Lower leg skin (tissue), 4 donors: ENCODE measurements at regions not wholly inside any gene's neighbourhood (a gene's known extent, or its start where the extent isn't known, plus 50 kb on each side); places are given as distances from the start of the nearest gene placed in this dataset.
A peak's percentile ranks its signal among the peaks of the same experiment; 100 is the strongest.

Source experiments
- DNase-seq, 2 donors: peaks; one replicate each; pipeline ENCODE4 v3.0.0-alpha.2; 2019; ENCODE audit warnings: low spot score in 2 of 2
- H3K4me3 ChIP-seq: fragments of 200-600 bp; sonication (generic); 2 replicates; pipeline ENCODE4 v1.5.1; 2017; ENCODE audit warnings: mild to moderate bottlenecking, low read depth; ENCODE audit not compliant: poor library complexity, severe bottlenecking
- CTCF ChIP-seq, 3 donors: fragments of 450-650 bp; IDR thresholded peaks; one replicate each; pipeline ENCODE4 v1.5.1; 2016; ENCODE audit warnings: antibody characterized with exemption in 3 of 3, mild to moderate bottlenecking in 3 of 3, moderate library complexity in 2 of 3
- POLR2A ChIP-seq, 2 donors: fragments of 450-650 bp; IDR thresholded peaks; one replicate each; pipeline ENCODE4 v1.6.1; 2016 to 2017; ENCODE audit warnings: antibody characterized with exemption in 2 of 2, mild to moderate bottlenecking in 1 of 2, moderate library complexity in 1 of 2
- WGBS, 2 donors: methylation state at CpG; one replicate each; pipeline ENCODE4 v1.1.5; 2018; 5-methylcytosine and 5-hydroxymethylcytosine counted together
- intact Hi-C: fragments of 100-400 bp; cut with DNase I; formaldehyde crosslinking; loops from one replicate; pipeline ENCODE4 v1.15.0; 2023; ENCODE audit warnings: low total_unique reads

GRCh38 chr2:147083664-147084063, 761.2 kb upstream of the ACVR2A start:
- H3K4me3 ChIP-seq = no peak overlapping the region

GRCh38 chr2:147082850-147083522, 761.8 kb upstream of the ACVR2A start:
- peak in 1 of 2 donors; percentile 78 for DNase-seq
- no peak for TF ChIP-seq CTCF (IDR thresholded peaks at IDR 0.05)
- no peak for TF ChIP-seq POLR2A (IDR thresholded peaks at IDR 0.05)
- WGBS, 2 donors = 44 to 48% methylated on average over 3 of the region's 3 CpGs
- no peak overlapping the region for H3K4me3 ChIP-seq
- intact Hi-C loops = loop anchor here (10.0 kb wide), 1 partner anchor 832 kb away; no protein-coding TSS in a partner anchor

More at GRCh38 chr2:147083664-147084063, 761.2 kb upstream of the ACVR2A start:
- DNase-seq = no peak
- no peak for TF ChIP-seq POLR2A (IDR thresholded peaks at IDR 0.05)
- TF ChIP-seq CTCF (IDR thresholded peaks at IDR 0.05) = no peak
- intact Hi-C loops = loop anchor here (10.0 kb wide), 1 partner anchor 831 kb away; no protein-coding TSS in a partner anchor
- WGBS, 2 donors = 52 to 66% methylated on average over 4 of the region's 4 CpGs

GRCh38 chr2:147081831-147082230, 763.0 kb upstream of the ACVR2A start:
- TF ChIP-seq CTCF (IDR thresholded peaks at IDR 0.05) (no peak), POLR2A (IDR thresholded peaks at IDR 0.05) (no peak)
- intact Hi-C loops = loop anchor here (10.0 kb wide), 1 partner anchor 833 kb away; no protein-coding TSS in a partner anchor

DNA sequence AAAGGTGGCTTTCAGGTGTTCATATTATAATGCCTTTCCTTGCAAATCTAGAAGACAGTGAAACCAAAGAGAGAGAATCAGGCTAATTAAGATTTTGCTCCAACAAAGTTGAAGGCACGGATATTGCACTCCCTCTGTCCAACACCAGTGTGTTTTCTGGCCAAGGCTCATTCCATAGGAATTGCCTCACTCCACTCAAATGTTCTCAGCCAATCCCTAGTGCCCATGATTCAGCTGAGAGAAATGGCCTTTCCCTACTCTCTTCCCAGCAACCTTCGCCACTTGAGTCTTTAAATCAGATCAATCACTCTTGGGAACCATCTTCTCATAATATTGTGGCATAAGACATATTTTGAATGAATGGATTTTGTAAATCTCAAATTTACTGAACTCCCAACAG, 768.2 kb upstream of the ACVR2A start:
- intact Hi-C loops = no loop called here
- no peak for DNase-seq
- H3K4me3 ChIP-seq = no peak overlapping the region
- 65 to 74% methylated on average over 2 of the region's 2 CpGs for WGBS, 2 donors
- no peak for TF ChIP-seq POLR2A (IDR thresholded peaks at IDR 0.05)
- TF ChIP-seq CTCF (IDR thresholded peaks at IDR 0.05) = no peak

More at GRCh38 chr2:147081831-147082230, 763.0 kb upstream of the ACVR2A start:
- DNase-seq = no peak
- H3K4me3 ChIP-seq = no peak overlapping the region
- WGBS, 2 donors = 45 to 64% methylated on average over 4 of the region's 4 CpGs

- no peak overlapping the region for H3K4me3 ChIP-seq
- TF ChIP-seq POLR2A (IDR thresholded peaks at IDR 0.05) (no peak), CTCF (IDR thresholded peaks at IDR 0.05) (no peak)
- intact Hi-C loops = no loop called here
- WGBS, 2 donors = 87 to 91% methylated on average over 2 of the region's 2 CpGs
- DNase-seq = no peak
Observed at GRCh38 chr2:147068071-147068470, 776.8 kb upstream of the ACVR2A start.
